B cell (primary cell): ENCODE measurements at regions not wholly inside any gene's neighbourhood (a gene's known extent, or its start where the extent isn't known, plus 50 kb on each side); places are given as distances from the start of the nearest gene placed in this dataset.

Source experiments
- EZH2 ChIP-seq: IDR thresholded peaks from 2 replicates; pipeline ENCODE4 v1.6.1; 2012; ENCODE audit warnings: borderline replicate concordance, low read depth, mild to moderate bottlenecking, moderate library complexity, low read length; ENCODE audit not compliant: insufficient read depth, poor library complexity, severe bottlenecking
- TF ChIP-seq, protein P1 (sequence below): fragments of 200-600 bp; IDR thresholded peaks from one replicate; pipeline ENCODE4 v1.8.0; 2022; ENCODE audit warnings: antibody characterized with exemption, mild to moderate bottlenecking

- TF ChIP-seq, protein P1, sequence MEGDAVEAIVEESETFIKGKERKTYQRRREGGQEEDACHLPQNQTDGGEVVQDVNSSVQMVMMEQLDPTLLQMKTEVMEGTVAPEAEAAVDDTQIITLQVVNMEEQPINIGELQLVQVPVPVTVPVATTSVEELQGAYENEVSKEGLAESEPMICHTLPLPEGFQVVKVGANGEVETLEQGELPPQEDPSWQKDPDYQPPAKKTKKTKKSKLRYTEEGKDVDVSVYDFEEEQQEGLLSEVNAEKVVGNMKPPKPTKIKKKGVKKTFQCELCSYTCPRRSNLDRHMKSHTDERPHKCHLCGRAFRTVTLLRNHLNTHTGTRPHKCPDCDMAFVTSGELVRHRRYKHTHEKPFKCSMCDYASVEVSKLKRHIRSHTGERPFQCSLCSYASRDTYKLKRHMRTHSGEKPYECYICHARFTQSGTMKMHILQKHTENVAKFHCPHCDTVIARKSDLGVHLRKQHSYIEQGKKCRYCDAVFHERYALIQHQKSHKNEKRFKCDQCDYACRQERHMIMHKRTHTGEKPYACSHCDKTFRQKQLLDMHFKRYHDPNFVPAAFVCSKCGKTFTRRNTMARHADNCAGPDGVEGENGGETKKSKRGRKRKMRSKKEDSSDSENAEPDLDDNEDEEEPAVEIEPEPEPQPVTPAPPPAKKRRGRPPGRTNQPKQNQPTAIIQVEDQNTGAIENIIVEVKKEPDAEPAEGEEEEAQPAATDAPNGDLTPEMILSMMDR = no peak
- no peak for TF ChIP-seq EZH2
Measured at GRCh38 chr2:187900021-187900420, 345.8 kb upstream of the TFPI start.
